IMR-90 (cell line): ENCODE measurements at regions not wholly inside any gene's neighbourhood (a gene's known extent, or its start where the extent isn't known, plus 50 kb on each side); places are given as distances from the start of the nearest gene placed in this dataset.
"Not testable (repeated sequence)": the region's sequence is repeated elsewhere in the genome, so short reads cannot be mapped to it uniquely, and the experiment has no call there.

Experiments
- ATAC-seq: fragments of 200-7000 bp; cut with Tn5 transposase; 2 replicates; pipeline ENCODE4 v1.9.1; 2020; ENCODE audit warnings: low read depth, mild to moderate bottlenecking, moderate library complexity
- BruUV-seq: library from RNA; stranded (reverse); fragments of 400-500 nt; replicated peaks from 2 replicates; lab custom pipeline; 2021; lab: Mats Ljungman, UMichigan
- CTCF ChIA-PET: fragments of 300-600 bp; formaldehyde crosslinking; extraction: SDS; loops from one replicate; lab custom pipeline; 2021; ENCODE audit warnings: antibody characterized with exemption; lab: Yijun Ruan, JAX
- POLR2A ChIA-PET: fragments of 300-600 bp; sonication (Branson Sonifier 250); formaldehyde crosslinking; loops from one replicate; lab custom pipeline; 2022; ENCODE audit warnings: antibody characterized with exemption; ENCODE audit not compliant: unreplicated experiment; lab: Charles Lee
- DNase-seq: peaks from one replicate; pipeline ENCODE4 v3.0.0; 2013
- H2AFZ ChIP-seq: replicated peaks from 2 replicates; pipeline ENCODE3; 2013; ENCODE audit warnings: low read length, mild to moderate bottlenecking; ENCODE audit not compliant: poor library complexity
- H2AK5ac ChIP-seq: 2 replicates; pipeline ENCODE4 v1.6.1; 2013; ENCODE audit warnings: low read depth, low read length, inconsistent platforms
- H2AK9ac ChIP-seq: replicated peaks from 2 replicates; pipeline ENCODE3; 2013; ENCODE audit warnings: mild to moderate bottlenecking, low read depth, low read length, moderate library complexity; ENCODE audit not compliant: poor library complexity
- H2BK120ac ChIP-seq: 2 replicates; pipeline ENCODE4 v1.6.1; 2013; ENCODE audit warnings: low read depth, low read length, inconsistent platforms
- H2BK15ac ChIP-seq: 3 replicates; pipeline ENCODE4 v1.6.1; 2013; ENCODE audit warnings: low read depth, low read length, inconsistent platforms
- H2BK20ac ChIP-seq: 2 replicates; pipeline ENCODE4 v1.6.1; 2013; ENCODE audit warnings: low read depth, mild to moderate bottlenecking, inconsistent platforms, low read length, moderate library complexity
- H2BK5ac ChIP-seq: 2 replicates; pipeline ENCODE4 v1.6.1; 2013; ENCODE audit warnings: mild to moderate bottlenecking, low read depth, low read length, inconsistent platforms; ENCODE audit not compliant: poor library complexity, severe bottlenecking
- H3K14ac ChIP-seq: replicated peaks from 2 replicates; pipeline ENCODE4 v1.6.1; 2013; ENCODE audit warnings: low read depth, low read length, inconsistent platforms
- H3K18ac ChIP-seq: 2 replicates; pipeline ENCODE4 v1.6.1; 2013; ENCODE audit warnings: low read depth, low read length, control low read depth
- H3K23ac ChIP-seq: 2 replicates; pipeline ENCODE4 v1.6.1; 2013; ENCODE audit warnings: low read depth, low read length, inconsistent platforms
- H3K27ac ChIP-seq: 2 replicates; pipeline ENCODE4 v1.5.1; 2013; ENCODE audit warnings: mild to moderate bottlenecking, control low read depth, low read length; ENCODE audit not compliant: insufficient read depth
- H3K27me3 ChIP-seq: 2 replicates; pipeline ENCODE4 v1.6.1; 2013; ENCODE audit warnings: low read length; ENCODE audit not compliant: control insufficient read depth, insufficient read depth
- H3K36me3 ChIP-seq: 2 replicates; pipeline ENCODE4 v1.6.1; 2013; ENCODE audit warnings: low read length, mixed read lengths; ENCODE audit not compliant: control insufficient read depth, insufficient read depth
- H3K4ac ChIP-seq: 2 replicates; pipeline ENCODE4 v1.6.1; 2013; ENCODE audit warnings: low read depth, low read length, inconsistent platforms
- H3K4me1 ChIP-seq: 2 replicates; pipeline ENCODE4 v1.6.1; 2013; ENCODE audit warnings: low read length, mixed read lengths; ENCODE audit not compliant: control insufficient read depth, insufficient read depth
- H3K4me2 ChIP-seq: 2 replicates; pipeline ENCODE4 v1.6.1; 2013; ENCODE audit warnings: low read depth, mild to moderate bottlenecking, control low read depth, low read length, moderate library complexity
- H3K4me3 ChIP-seq: 2 replicates; pipeline ENCODE4 v1.5.1; 2013; ENCODE audit warnings: low read depth, mild to moderate bottlenecking, control low read depth, low read length, moderate library complexity; ENCODE audit not compliant: insufficient read depth
- H3K56ac ChIP-seq: 2 replicates; pipeline ENCODE4 v1.6.1; 2013; ENCODE audit warnings: low read length, inconsistent platforms; ENCODE audit not compliant: insufficient read depth; ENCODE audit errors: extremely low read depth
- H3K79me1 ChIP-seq, 2 experiments: 2 replicates each; pipeline ENCODE4 v1.6.1; 2013; ENCODE audit warnings: low read length in 2 of 2, inconsistent platforms in 1 of 2, low read depth in 1 of 2
- H3K9ac ChIP-seq: 2 replicates; pipeline ENCODE4 v1.6.1; 2013; ENCODE audit warnings: low read depth, low read length, control low read depth
- H3K9me1 ChIP-seq: 2 replicates; pipeline ENCODE4 v1.6.1; 2013; ENCODE audit warnings: low read length, inconsistent platforms; ENCODE audit not compliant: insufficient read depth
- H3K9me3 ChIP-seq: 2 replicates; pipeline ENCODE4 v1.6.1; 2013; ENCODE audit warnings: low read length; ENCODE audit not compliant: control insufficient read depth, insufficient read depth
- H4K20me1 ChIP-seq: 2 replicates; pipeline ENCODE4 v1.6.1; 2013; ENCODE audit warnings: low read length, inconsistent platforms; ENCODE audit not compliant: insufficient read depth
- H4K5ac ChIP-seq: 2 replicates; pipeline ENCODE4 v1.6.1; 2013; ENCODE audit warnings: mild to moderate bottlenecking, low read depth, low read length, control low read depth
- H4K8ac ChIP-seq, 2 experiments: 2 replicates each; pipeline ENCODE4 v1.6.1; 2013; ENCODE audit warnings: low read depth in 2 of 2, low read length in 2 of 2, control low read depth in 1 of 2, inconsistent platforms in 1 of 2
- H4K91ac ChIP-seq: 2 replicates; pipeline ENCODE4 v1.6.1; 2013; ENCODE audit warnings: low read depth, low read length, inconsistent platforms; ENCODE audit not compliant: insufficient read depth
- WGBS, 2 experiments: methylation state at CpG; one replicate each; pipeline versions ENCODE4 v1.1.5 to v1.1.7; 2013; ENCODE audit warnings: missing lambda C conversion rate in 2 of 2; ENCODE audit not compliant: insufficient read length in 1 of 2; ENCODE audit errors: extremely low coverage in 2 of 2; 5-methylcytosine and 5-hydroxymethylcytosine counted together
- dilution Hi-C: fragments of 300-500 bp; cut with HindIII; formaldehyde crosslinking; loops from one replicate; pipeline ENCODE4 v1.14.3; 2018; ENCODE audit warnings: low sequenced_read_pairs; ENCODE audit not compliant: unreplicated experiment
- in situ Hi-C: fragments of 300-500 bp; cut with MboI; formaldehyde crosslinking; loops from 3 replicates; pipeline ENCODE4 v1.14.3; 2019; ENCODE audit warnings: low sequenced_read_pairs, inconsistent platforms, mixed read lengths
- intact Hi-C: fragments of 100-400 bp; cut with micrococcal nuclease; formaldehyde crosslinking; loops from 2 replicates; pipeline ENCODE4 v1.10.0; 2022

GRCh38 chr4:143790425-143790824 is 90.0 kb upstream of the FREM3 start:
- WGBS, 2 experiments = no CpG with 5 or more reads among the region's 3 CpGs
- intact Hi-C loops = loop anchor here (5.0 kb wide), 1 partner anchor 132 kb away; no protein-coding TSS in a partner anchor
- POLR2A ChIA-PET, H2BK15ac ChIP-seq, H3K14ac ChIP-seq, H3K18ac ChIP-seq, in situ Hi-C loops, H4K91ac ChIP-seq, H3K4me3 ChIP-seq, H3K9me1 ChIP-seq, H3K36me3 ChIP-seq, H3K27me3 ChIP-seq, DNase-seq, H3K23ac ChIP-seq, H3K9me3 ChIP-seq, H2BK5ac ChIP-seq, H3K27ac ChIP-seq, H2AFZ ChIP-seq, H3K4me2 ChIP-seq, ATAC-seq, H2AK9ac ChIP-seq, H4K20me1 ChIP-seq, H3K56ac ChIP-seq, H2AK5ac ChIP-seq, H3K4ac ChIP-seq, H4K5ac ChIP-seq, BruUV-seq, H4K8ac ChIP-seq, H3K79me1 ChIP-seq, dilution Hi-C loops, H2BK120ac ChIP-seq, H3K4me1 ChIP-seq, H3K9ac ChIP-seq, H2BK20ac ChIP-seq, CTCF ChIA-PET: not testable (repeated sequence)

- in situ Hi-C loops, BruUV-seq: not testable (repeated sequence)
- intact Hi-C loops = loop anchor here (5.0 kb wide), 1 partner anchor 133 kb away; no protein-coding TSS in a partner anchor
These were observed 89.1 kb upstream of the FREM3 start for GRCh38 chr4:143789618-143790017.

More at GRCh38 chr4:143789618-143790017, 89.1 kb upstream of the FREM3 start:
- H3K4me3 ChIP-seq, H3K27me3 ChIP-seq, H3K4ac ChIP-seq, H3K14ac ChIP-seq, H3K56ac ChIP-seq, DNase-seq, H2AK9ac ChIP-seq, H3K9me3 ChIP-seq, H4K5ac ChIP-seq, H2BK20ac ChIP-seq, H2AFZ ChIP-seq, H3K23ac ChIP-seq, H4K20me1 ChIP-seq, dilution Hi-C loops, H2AK5ac ChIP-seq, H4K91ac ChIP-seq, H4K8ac ChIP-seq, H3K4me1 ChIP-seq, H3K79me1 ChIP-seq, ATAC-seq, H2BK15ac ChIP-seq, CTCF ChIA-PET, H3K18ac ChIP-seq, H3K36me3 ChIP-seq, H2BK120ac ChIP-seq, POLR2A ChIA-PET, H2BK5ac ChIP-seq, H3K9me1 ChIP-seq, H3K9ac ChIP-seq, H3K4me2 ChIP-seq, H3K27ac ChIP-seq: not testable (repeated sequence)
- no CpG with 5 or more reads among the region's 2 CpGs for WGBS, 2 experiments
